H1 (cell line): ENCODE measurements at regions not wholly inside any gene's neighbourhood (a gene's known extent, or its start where the extent isn't known, plus 50 kb on each side); places are given as distances from the start of the nearest gene placed in this dataset.
A peak's percentile ranks its signal among the peaks of the same experiment; 100 is the strongest.

Experiments used
- CTCF ChIA-PET: fragments of 300-600 bp; sonication (Branson Sonifier 250); formaldehyde crosslinking; loops from one replicate; lab custom pipeline; 2021; ENCODE audit not compliant: partially characterized antibody; lab: Charles Lee
- POLR2A ChIA-PET: fragments of 300-600 bp; sonication (Branson Sonifier 250); formaldehyde crosslinking; loops from one replicate; lab custom pipeline; 2021; ENCODE audit warnings: inconsistent platforms; ENCODE audit not compliant: partially characterized antibody; lab: Charles Lee
- DNase-seq, 2 experiments: peaks; one replicate each; pipeline versions ENCODE4 v3.0.0 to v3.0.0-alpha.2; 2010 to 2022; ENCODE audit warnings: low spot score in 2 of 2, low read depth in 1 of 2, mixed read lengths in 1 of 2
- FAIRE-seq: peaks from 2 replicates; lab custom pipeline; 2011; peaks lifted over from hg19 to GRCh38; lab: Jason Lieb, UNC
- H2AFZ ChIP-seq: 2 replicates; pipeline ENCODE4 v1.8.1; 2012; ENCODE audit warnings: low read length, inconsistent platforms
- H2AK5ac ChIP-seq: 2 replicates; pipeline ENCODE4 v1.6.1; 2013; ENCODE audit warnings: low read depth, low read length
- H2BK120ac ChIP-seq: replicated peaks from 2 replicates; pipeline ENCODE3; 2013; ENCODE audit warnings: low read depth, low read length, inconsistent platforms
- H2BK12ac ChIP-seq: 2 replicates; pipeline ENCODE4 v1.6.1; 2013; ENCODE audit warnings: low read depth, low read length
- H2BK15ac ChIP-seq: 2 replicates; pipeline ENCODE4 v1.6.1; 2013; ENCODE audit warnings: low read length
- H2BK20ac ChIP-seq: 2 replicates; pipeline ENCODE4 v1.6.1; 2013; ENCODE audit warnings: low read length
- H2BK5ac ChIP-seq: 2 replicates; pipeline ENCODE4 v1.6.1; 2013; ENCODE audit warnings: low read depth, low read length
- H3K14ac ChIP-seq: 2 replicates; pipeline ENCODE4 v1.6.1; 2013; ENCODE audit warnings: inconsistent platforms; ENCODE audit not compliant: insufficient read length
- H3K18ac ChIP-seq: 2 replicates; pipeline ENCODE4 v1.6.1; 2013; ENCODE audit warnings: low read length; ENCODE audit errors: extremely low read depth
- H3K23ac ChIP-seq: 2 replicates; pipeline ENCODE4 v1.6.1; 2013; ENCODE audit warnings: inconsistent platforms; ENCODE audit not compliant: insufficient read length
- H3K23me2 ChIP-seq: 2 replicates; pipeline ENCODE4 v1.6.1; 2013; ENCODE audit warnings: low read depth, low read length
- H3K27ac ChIP-seq: 2 replicates; pipeline ENCODE4 v1.6.1; 2011; ENCODE audit warnings: low read depth, low read length, inconsistent platforms
- H3K27me3 ChIP-seq, 4 experiments: replicated peaks in 1 of 4; 1 replicate in 1 of 4; 2 replicates in 3 of 4; pipeline versions ENCODE4 v1.6.1 to v1.8.1; 2011 to 2013; ENCODE audit warnings: low read length in 3 of 4, mild to moderate bottlenecking in 3 of 4, inconsistent platforms in 2 of 4, mixed read lengths in 2 of 4, moderate library complexity in 1 of 4; ENCODE audit not compliant: control insufficient read depth in 3 of 4, insufficient read depth in 3 of 4; ENCODE audit errors: extremely low read depth in 1 of 4
- H3K36me3 ChIP-seq, 4 experiments: 2 replicates each; pipeline versions ENCODE4 v1.6.1 to v1.8.1; 2011 to 2013; ENCODE audit warnings: mild to moderate bottlenecking in 4 of 4, low read length in 3 of 4, moderate library complexity in 2 of 4, control low read depth in 1 of 4, inconsistent platforms in 1 of 4; ENCODE audit not compliant: insufficient read depth in 4 of 4, control insufficient read depth in 2 of 4
- H3K4ac ChIP-seq: replicated peaks from 2 replicates; pipeline ENCODE3; 2013; ENCODE audit warnings: low read length, low read depth, mixed read lengths, inconsistent platforms; ENCODE audit not compliant: insufficient read length
- H3K4me1 ChIP-seq, 4 experiments: replicated peaks in 1 of 4; 1 replicate in 1 of 4; 2 replicates in 3 of 4; pipeline versions ENCODE4 v1.6.1 to v1.8.1; 2011 to 2013; ENCODE audit warnings: low read length in 3 of 4, inconsistent platforms in 2 of 4, mixed read lengths in 1 of 4; ENCODE audit not compliant: insufficient read depth in 4 of 4, control insufficient read depth in 3 of 4
- H3K4me2 ChIP-seq, 2 experiments: 2 replicates each; pipeline versions ENCODE4 v1.6.1 to v1.8.1; 2011 to 2013; ENCODE audit warnings: low read depth in 2 of 2, low read length in 2 of 2, control low read depth in 1 of 2, inconsistent platforms in 1 of 2, mild to moderate bottlenecking in 1 of 2; ENCODE audit not compliant: insufficient read depth in 1 of 2
- H3K4me3 ChIP-seq, 4 experiments: fragments of 200-600, 300-600 bp in 1 of 4; sonication (generic), shearing (Covaris generic), sonication (Bioruptor Twin) in 1 of 4; 2 replicates each; pipeline versions ENCODE4 v1.5.1 to v1.8.1; 2011 to 2016; ENCODE audit warnings: low read length in 4 of 4, low read depth in 3 of 4, control low read depth in 2 of 4, inconsistent platforms in 2 of 4, mild to moderate bottlenecking in 2 of 4, mixed read lengths in 1 of 4, moderate library complexity in 1 of 4; ENCODE audit not compliant: insufficient read depth in 2 of 4; ENCODE audit errors: extremely low read depth in 1 of 4
- H3K56ac ChIP-seq: replicated peaks from 2 replicates; pipeline ENCODE3; 2013; ENCODE audit warnings: low read depth, mild to moderate bottlenecking, mixed read lengths, low read length, inconsistent platforms; ENCODE audit not compliant: insufficient read length
- H3K79me1 ChIP-seq: 2 replicates; pipeline ENCODE4 v1.6.1; 2013; ENCODE audit warnings: low read depth, low read length, control low read depth
- H3K79me2 ChIP-seq, 2 experiments: 2 replicates each; pipeline versions ENCODE4 v1.6.1 to v1.8.1; 2012 to 2013; ENCODE audit warnings: low read length in 2 of 2, mild to moderate bottlenecking in 2 of 2, inconsistent platforms in 1 of 2; ENCODE audit not compliant: insufficient read depth in 2 of 2, control insufficient read depth in 1 of 2
- H3K9ac ChIP-seq, 4 experiments: replicated peaks in 1 of 4; 1 replicate in 1 of 4; 2 replicates in 3 of 4; pipeline versions ENCODE4 v1.6.1 to v1.8.1; 2011 to 2013; ENCODE audit warnings: low read depth in 3 of 4, low read length in 3 of 4, control low read depth in 2 of 4, mild to moderate bottlenecking in 2 of 4, moderate library complexity in 2 of 4, inconsistent platforms in 1 of 4; ENCODE audit errors: extremely low read depth in 1 of 4
- H3K9me3 ChIP-seq, 2 experiments: 2 replicates each; pipeline versions ENCODE4 v1.6.1 to v1.8.1; 2012 to 2013; ENCODE audit warnings: mild to moderate bottlenecking in 2 of 2, moderate library complexity in 2 of 2, control low read depth in 1 of 2, inconsistent platforms in 1 of 2, low read depth in 1 of 2, low read length in 1 of 2, mixed read lengths in 1 of 2; ENCODE audit not compliant: insufficient read depth in 2 of 2
- H4K20me1 ChIP-seq, 2 experiments: replicated peaks in 1 of 2; 2 replicates each; pipeline versions ENCODE3 to v1.8.1; 2011 to 2013; ENCODE audit warnings: inconsistent platforms in 2 of 2, low read length in 2 of 2, mild to moderate bottlenecking in 1 of 2; ENCODE audit not compliant: insufficient read depth in 2 of 2, control insufficient read depth in 1 of 2
- H4K5ac ChIP-seq: 2 replicates; pipeline ENCODE4 v1.6.1; 2013; ENCODE audit warnings: low read length, low read depth, mixed read lengths, inconsistent platforms; ENCODE audit not compliant: insufficient read length
- H4K8ac ChIP-seq: 2 replicates; pipeline ENCODE4 v1.8.0; 2013; ENCODE audit warnings: mild to moderate bottlenecking, moderate library complexity, low read length, inconsistent platforms; ENCODE audit not compliant: insufficient read depth; ENCODE audit errors: extremely low read depth
- H4K91ac ChIP-seq: replicated peaks from 2 replicates; pipeline ENCODE3; 2013; ENCODE audit warnings: low read length, mixed read lengths, inconsistent platforms; ENCODE audit not compliant: insufficient read length
- MAFK ChIP-seq: IDR thresholded peaks from 2 replicates; pipeline ENCODE4 v1.6.1; 2012; ENCODE audit warnings: low read depth, mild to moderate bottlenecking, improper control_type of control experiment, low read length
- RAD21 ChIP-seq, 2 experiments: IDR thresholded peaks in 1 of 2; conservative IDR thresholded peaks in 1 of 2; 2 replicates each; pipeline ENCODE4 v1.6.1; 2011; ENCODE audit warnings: low read depth in 2 of 2, low read length in 2 of 2, improper control_type of control experiment in 1 of 2, inconsistent platforms in 1 of 2, mild to moderate bottlenecking in 1 of 2, moderate library complexity in 1 of 2
- WGBS, 2 experiments: shearing (Covaris generic) in 1 of 2; methylation state at CpG; one replicate each; pipeline versions ENCODE4 v1.1.6 to v1.1.7; 2013 to 2015; ENCODE audit warnings: low lambda C conversion rate in 2 of 2, mixed read lengths in 2 of 2, inconsistent platforms in 1 of 2, low coverage in 1 of 2, missing lambda C conversion rate in 1 of 2; ENCODE audit not compliant: insufficient replicate concordance in 2 of 2, insufficient coverage in 1 of 2, insufficient read length in 1 of 2; ENCODE audit errors: extremely low coverage in 1 of 2, missing lambda C conversion rate in 1 of 2; 5-methylcytosine and 5-hydroxymethylcytosine counted together

GRCh38 chr5:25862276-25862675 is 1176.1 kb downstream of the CDH9 start:
- no peaks in the 10 kb centered on the region for H3K4me1 ChIP-seq
- H2BK12ac ChIP-seq: no peak overlapping the region
- 100% methylated on average over 2 of the region's 2 CpGs; no CpG with 5 or more reads in 1 of the 2 experiments for WGBS, 2 experiments
- no peak overlapping the region for H3K27ac ChIP-seq
- no peak overlapping the region for H2BK120ac ChIP-seq
- ChIA-PET POLR2A (no interaction called here), CTCF (interaction anchor here (1.0 to 1.7 kb wide), 6 partner anchors 11 to 750 kb away, joined by 3 to 8 read pairs (median 4); no protein-coding TSS in a partner anchor)
- no peaks in the 10 kb centered on the region for H4K20me1 ChIP-seq
- H3K4ac ChIP-seq: no peak overlapping the region
- no peak overlapping the region for H2BK15ac ChIP-seq
- no peak overlapping the region for H3K9ac ChIP-seq
- no peak overlapping the region for H3K4me2 ChIP-seq
- H2AK5ac ChIP-seq: no peak overlapping the region
- H4K91ac ChIP-seq: no peak overlapping the region
- peaks cover 1% of the 10 kb centered on the region; the same call in 1 of the 2 replicates for H3K23me2 ChIP-seq
- no peak overlapping the region for H4K5ac ChIP-seq
- no peaks in the 10 kb centered on the region for H3K79me2 ChIP-seq
- H3K27me3 ChIP-seq: no peaks in the 10 kb centered on the region
- no peak overlapping the region for H3K56ac ChIP-seq
- no peak overlapping the region for H3K23ac ChIP-seq
- DNase-seq (no peak), FAIRE-seq (no peak)
- H2BK20ac ChIP-seq: no peak overlapping the region
- H3K36me3 ChIP-seq: no peaks in the 10 kb centered on the region
- H3K79me1 ChIP-seq: no peaks in the 10 kb centered on the region
- H3K18ac ChIP-seq: no peak overlapping the region
- no peak overlapping the region for H2AFZ ChIP-seq
- no peak overlapping the region for H4K8ac ChIP-seq
- H3K4me3 ChIP-seq: no peak overlapping the region
- TF ChIP-seq RAD21 (IDR thresholded peaks at IDR 0.05 in 1 of 2, conservative IDR thresholded peaks at IDR 0.05 in 1 of 2; ENCODE audit: low read depth in 2 of 2, low read length in 2 of 2) (peak in 1 of 2 experiments; percentile 42; a peak in 3 of 4 replicates), MAFK (no peak)
- H2BK5ac ChIP-seq: no peak overlapping the region
- no peak overlapping the region for H3K14ac ChIP-seq
- H3K9me3 ChIP-seq: peaks cover 0 to 8% of the 10 kb centered on the region in 2 experiments; a peak in 1 of 4 replicates
